HG03565 (cell line): ENCODE measurements at regions not wholly inside any gene's neighbourhood (a gene's known extent, or its start where the extent isn't known, plus 50 kb on each side); places are given as distances from the start of the nearest gene placed in this dataset.
A peak's percentile ranks its signal among the peaks of the same experiment; 100 is the strongest.
"Not testable (repeated sequence)": the region's sequence is repeated elsewhere in the genome, so short reads cannot be mapped to it uniquely, and the experiment has no call there.

ENCODE experiments used
- ATAC-seq: cut with Tn5 transposase; IDR thresholded peaks from one replicate; pipeline ENCODE4 v1.9.1; 2021; ENCODE audit warnings: mild to moderate bottlenecking, moderate library complexity; ENCODE audit not compliant: unreplicated experiment

DNA sequence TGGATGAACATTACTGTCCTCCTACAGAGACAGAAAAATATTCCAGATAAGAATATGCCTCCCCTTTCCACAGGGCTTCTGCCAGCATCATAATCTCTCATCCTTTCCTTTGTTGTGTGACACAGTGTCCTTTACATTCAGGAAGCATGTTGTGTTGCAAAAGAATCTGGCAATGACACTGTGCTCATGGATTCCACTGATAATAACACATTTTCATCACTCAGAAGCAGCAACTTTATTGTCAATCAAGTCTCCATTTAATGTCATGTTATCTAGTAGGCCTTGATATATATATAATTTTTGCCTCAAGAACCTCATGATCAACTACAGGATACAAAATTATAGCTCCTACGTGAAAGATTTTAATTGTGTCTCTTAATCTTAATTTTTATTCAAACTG lies 833.9 kb downstream of the FSTL5 start:
- no peak for ATAC-seq

GRCh38 chr4:161321706-161322105 lies 842.1 kb downstream of the FSTL5 start:
- no peak for ATAC-seq

DNA sequence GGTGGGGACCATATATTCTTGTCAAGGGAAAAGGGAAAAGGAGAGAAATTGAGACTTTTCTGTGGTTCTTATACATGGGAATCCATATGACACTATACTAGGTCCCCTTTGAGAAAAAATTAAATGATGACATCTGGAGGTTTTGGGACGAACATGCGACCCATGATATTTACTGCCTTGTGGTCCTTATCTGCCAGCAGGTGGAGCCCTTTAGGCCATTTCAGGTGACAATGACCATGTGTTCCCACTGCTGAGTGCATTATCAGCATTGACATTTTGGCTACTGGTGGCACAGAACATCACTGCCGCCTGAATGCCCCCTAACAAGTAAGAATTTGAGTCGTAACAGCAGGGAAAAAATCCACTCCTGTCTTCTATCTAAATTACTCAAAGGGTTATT lies 843.4 kb downstream of the FSTL5 start:
- peak; percentile 55 for ATAC-seq

- no peak for ATAC-seq
These were observed 846.8 kb downstream of the FSTL5 start for GRCh38 chr4:161317000-161317399.

- no peak for ATAC-seq
These were observed 849.4 kb downstream of the FSTL5 start for GRCh38 chr4:161314371-161314770.

- no peak for ATAC-seq
These were observed 860.2 kb downstream of the FSTL5 start for GRCh38 chr4:161303551-161303950.

GRCh38 chr4:161291222-161291621 lies 872.6 kb downstream of the FSTL5 start:
- no peak for ATAC-seq

DNA sequence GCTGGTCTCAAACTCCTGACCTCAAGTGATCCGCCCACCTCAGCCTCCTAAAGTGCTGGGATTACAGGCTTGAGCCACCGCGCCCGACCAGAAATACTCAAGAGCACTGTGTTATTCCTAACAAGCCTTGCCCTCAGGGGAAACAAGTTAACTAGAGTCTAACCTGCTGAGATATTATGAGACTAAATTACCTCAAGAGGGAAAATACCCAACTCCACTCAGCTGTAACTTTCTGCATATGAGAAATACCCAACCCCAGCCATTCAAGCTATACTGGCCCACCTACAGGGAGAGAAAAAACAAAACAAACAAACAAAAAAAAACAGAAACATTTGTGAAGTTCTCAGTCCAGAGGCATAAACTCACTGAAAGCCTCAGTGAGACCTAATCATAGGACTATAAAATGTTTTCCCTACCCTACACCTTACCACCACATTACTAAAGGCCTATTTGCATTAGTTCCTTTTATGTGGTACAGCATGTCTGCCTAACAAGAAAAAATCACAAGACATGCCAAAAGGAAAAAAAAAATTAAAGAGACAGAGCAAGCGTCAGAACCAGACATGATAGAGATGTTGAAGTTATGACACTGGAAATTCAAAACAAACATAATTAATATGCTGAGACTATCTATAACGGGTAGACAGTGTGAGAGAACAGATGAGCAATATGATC lies 876.0 kb downstream of the FSTL5 start:
- ATAC-seq, result peak; percentile 76

- no peak for ATAC-seq
These were observed 878.3 kb downstream of the FSTL5 start for GRCh38 chr4:161285461-161285860.

GRCh38 chr4:161280929-161281328 lies 882.9 kb downstream of the FSTL5 start:
- no peak for ATAC-seq

- ATAC-seq, result no peak
These were observed 884.7 kb downstream of the FSTL5 start for GRCh38 chr4:161279095-161279494.

GRCh38 chr4:161277150-161277787 lies 886.5 kb downstream of the FSTL5 start:
- ATAC-seq, result not testable (repeated sequence)

DNA sequence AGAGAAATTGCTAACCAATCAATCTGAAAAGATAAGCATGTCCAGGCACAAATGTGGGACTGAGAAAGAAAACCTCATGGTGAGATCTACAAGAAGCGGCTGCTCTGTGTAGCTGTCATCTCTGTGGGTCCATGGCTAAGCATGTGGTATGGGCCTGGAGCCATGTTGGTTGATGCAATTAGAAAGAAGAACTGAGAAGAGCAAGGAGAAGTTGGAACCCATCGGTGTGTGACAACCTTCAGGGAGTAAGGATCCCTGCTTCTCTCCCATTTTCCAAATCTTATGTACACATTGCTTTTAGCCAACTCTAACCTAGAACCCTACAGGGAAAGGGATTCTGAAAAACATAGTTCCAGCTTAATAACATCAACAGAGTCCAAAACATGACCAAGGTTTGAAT lies 890.2 kb downstream of the FSTL5 start:
- no peak for ATAC-seq

DNA sequence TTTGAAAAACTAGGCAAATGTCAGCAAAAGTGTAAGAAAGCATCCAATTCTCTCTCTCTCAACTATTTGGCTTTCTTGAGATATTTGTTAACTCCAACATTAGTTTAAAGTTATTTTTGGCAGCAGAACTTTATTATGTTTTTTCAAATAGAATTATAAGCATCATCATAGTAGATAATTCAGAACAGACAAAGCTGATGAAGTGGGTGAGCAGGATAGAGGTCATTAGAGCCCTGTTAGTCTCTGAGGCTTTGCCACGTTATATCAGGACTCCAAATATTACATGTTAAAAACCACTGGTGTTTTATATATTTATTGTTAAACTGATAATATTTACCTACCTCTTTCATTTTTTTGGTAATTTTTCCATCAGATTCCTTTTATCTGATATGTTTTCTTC lies 903.0 kb downstream of the FSTL5 start:
- no peak for ATAC-seq

DNA sequence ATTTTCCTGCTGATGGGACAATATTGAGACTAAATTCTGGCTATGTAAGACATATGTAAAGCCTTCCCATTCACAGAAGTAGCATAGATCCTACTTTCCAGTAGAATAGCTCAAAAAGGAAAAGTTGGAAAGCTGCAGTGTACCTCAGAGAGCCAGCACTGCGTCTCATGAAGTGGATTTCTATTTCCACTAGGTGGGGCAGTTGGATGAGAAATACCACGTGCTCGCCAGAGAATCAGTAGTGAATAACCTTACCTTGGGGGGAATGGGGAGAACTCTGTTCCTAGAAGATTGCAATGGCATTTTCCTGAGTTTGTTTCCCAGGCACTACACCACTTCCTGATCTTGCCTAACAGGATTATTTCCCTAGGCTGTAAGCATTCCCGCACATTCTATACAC lies 907.1 kb downstream of the FSTL5 start:
- ATAC-seq, result no peak

- no peak for ATAC-seq
These were observed 907.6 kb downstream of the FSTL5 start for GRCh38 chr4:161256172-161256571.

GRCh38 chr4:161254375-161254774 lies 909.4 kb downstream of the FSTL5 start:
- no peak for ATAC-seq

DNA sequence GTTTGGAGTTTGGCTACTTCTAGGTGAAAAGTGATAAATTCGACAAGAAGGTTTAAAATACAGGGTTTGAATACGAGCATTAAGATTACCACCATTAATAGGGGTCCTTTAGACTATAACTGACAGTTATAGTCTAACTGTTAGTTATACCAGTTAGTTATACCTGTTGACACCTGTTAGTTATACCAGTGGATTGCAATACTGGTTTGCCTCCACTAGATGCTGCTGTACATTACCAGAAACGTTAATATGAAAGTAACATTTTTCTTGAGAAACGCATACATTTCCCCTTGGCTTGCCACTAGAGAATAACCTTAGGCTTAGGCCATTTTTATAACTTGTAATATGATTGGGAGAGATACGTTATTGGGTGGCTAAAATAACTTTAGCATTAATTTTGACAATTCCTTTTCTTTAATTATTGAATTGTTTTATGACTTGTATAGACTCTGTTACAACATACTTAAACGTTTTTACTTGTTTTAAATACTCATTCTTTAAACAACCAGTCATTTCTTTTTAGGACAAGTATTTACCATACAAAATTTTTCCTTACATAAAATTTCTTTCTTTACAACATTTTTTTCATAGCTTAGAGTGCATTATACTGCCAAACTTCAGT lies 911.2 kb downstream of the FSTL5 start:
- peak; percentile 92 for ATAC-seq

DNA sequence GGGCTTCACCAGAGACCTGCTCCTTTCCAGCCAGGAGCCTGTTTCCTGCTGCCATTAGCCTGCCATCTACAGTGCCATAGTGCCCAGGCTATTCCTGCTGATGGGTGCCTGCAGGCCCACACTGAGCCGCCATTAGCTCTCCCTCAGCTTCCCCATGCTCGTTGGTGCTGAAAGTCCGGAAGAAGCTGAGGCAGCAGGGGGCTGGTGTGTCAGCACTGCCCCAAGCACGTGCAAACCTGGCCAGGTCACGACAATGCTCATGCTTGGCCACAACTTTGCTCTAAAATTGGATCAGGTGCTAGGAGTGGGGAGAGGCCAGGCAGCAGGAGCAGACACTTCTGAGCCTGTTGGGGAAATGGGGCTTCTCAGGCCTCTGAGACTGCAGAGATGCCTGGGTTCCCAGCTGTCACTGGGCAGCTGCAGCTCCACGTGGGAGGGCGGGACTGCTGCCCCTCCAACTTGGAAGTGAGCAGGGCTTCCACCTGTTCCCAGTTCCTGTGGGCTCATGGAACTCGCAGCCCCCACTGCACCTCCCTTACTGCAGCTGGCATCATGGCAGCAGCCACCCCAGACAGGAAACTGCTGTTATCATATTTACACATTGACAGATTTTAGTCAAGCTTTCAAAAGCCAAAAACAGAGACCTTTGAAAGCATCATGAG lies 913.9 kb downstream of the FSTL5 start:
- no peak for ATAC-seq

DNA sequence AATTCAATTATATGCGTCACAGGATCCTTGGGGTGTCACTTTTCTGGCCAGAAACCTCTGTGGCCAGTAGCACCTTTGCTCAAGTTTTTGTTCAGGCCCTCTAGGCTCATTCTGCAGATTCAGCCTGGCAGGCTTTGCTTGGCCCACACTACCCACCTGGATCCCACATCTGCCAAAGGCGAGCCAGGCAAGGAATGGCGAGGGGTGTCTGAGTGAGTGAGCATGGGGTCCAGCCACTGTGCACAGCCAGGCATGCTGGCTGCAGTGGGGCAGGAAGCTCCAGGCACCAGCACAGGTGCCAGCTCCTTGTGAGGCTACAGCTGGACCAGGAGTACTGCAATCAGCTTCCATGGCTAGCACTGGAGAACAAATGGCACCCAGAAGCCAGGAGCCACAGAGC lies 914.9 kb downstream of the FSTL5 start:
- ATAC-seq, result no peak

- no peak for ATAC-seq
These were observed 916.0 kb downstream of the FSTL5 start for GRCh38 chr4:161247831-161248230.

- no peak for ATAC-seq
These were observed 925.8 kb downstream of the FSTL5 start for GRCh38 chr4:161238033-161238432.
